HG02571 (cell line): ENCODE measurements at regions not wholly inside any gene's neighbourhood (a gene's known extent, or its start where the extent isn't known, plus 50 kb on each side); places are given as distances from the start of the nearest gene placed in this dataset.

Experiments used
- ATAC-seq: cut with Tn5 transposase; IDR thresholded peaks from one replicate; pipeline ENCODE4 v1.9.1; 2021; ENCODE audit warnings: mild to moderate bottlenecking, moderate library complexity; ENCODE audit not compliant: unreplicated experiment

DNA sequence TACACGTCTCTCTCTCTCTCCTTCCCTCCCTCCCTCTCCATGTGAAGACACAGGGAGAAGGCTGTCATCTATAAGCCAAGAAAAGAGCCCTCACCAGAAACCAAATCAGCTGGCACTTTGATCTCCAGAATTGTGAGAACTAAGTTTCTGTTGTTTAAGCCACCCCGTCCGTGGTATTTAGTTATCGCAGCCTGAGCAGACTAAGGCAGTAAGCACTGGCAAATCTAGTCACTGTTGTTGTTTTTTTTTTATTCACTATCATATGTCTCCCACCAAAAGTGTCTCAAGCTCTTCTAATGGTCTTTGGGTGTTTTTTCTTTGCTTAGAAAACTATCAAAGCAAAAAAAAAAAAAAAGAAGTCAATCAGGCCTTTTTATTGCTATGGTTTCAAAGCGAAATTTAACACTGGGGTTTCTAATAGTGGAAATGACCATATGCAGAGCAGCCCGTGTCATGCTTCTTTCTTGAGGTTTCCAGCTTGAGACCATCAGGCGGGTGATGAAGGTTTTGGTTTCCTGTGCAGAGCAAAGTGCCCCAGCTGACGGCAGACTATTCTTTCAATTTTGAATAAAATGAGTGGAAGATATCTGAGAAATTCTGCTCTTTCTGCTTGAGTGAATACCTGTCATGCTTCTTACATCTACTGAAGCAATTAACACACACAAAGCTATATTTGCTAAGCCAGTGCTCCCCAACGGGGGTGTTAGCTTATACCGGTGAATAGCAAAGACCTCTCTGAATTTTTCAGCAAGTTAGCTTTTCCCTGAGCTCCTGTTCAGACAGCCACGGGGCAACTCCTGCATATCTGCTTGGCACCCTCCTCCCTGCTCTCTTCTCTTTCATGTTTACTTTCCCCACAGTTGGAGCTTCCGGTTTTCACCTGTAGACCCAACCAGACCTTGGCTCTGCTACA is 394.1 kb upstream of the ATP5MC3 start:
- peak; percentile 90 for ATAC-seq

DNA sequence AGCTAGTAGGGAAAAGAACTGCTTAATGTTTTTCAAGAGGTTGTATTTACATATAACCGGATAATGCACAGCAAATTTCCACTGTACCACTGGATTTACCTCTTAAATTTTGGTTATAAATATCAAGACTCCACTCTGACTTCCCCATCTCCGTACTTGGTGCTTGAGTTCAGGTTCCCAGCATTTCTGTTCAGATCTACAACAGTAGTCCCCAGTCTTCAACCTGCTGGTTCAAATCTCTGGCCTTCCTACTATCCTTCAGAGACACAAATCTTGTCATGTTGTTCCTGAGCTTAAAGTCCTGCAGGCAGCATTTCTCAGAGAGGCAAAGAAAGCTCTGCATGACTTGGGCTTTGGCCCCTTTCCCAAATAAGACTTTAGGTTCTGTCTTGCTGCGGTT is 392.6 kb upstream of the ATP5MC3 start:
- ATAC-seq, result no peak

DNA sequence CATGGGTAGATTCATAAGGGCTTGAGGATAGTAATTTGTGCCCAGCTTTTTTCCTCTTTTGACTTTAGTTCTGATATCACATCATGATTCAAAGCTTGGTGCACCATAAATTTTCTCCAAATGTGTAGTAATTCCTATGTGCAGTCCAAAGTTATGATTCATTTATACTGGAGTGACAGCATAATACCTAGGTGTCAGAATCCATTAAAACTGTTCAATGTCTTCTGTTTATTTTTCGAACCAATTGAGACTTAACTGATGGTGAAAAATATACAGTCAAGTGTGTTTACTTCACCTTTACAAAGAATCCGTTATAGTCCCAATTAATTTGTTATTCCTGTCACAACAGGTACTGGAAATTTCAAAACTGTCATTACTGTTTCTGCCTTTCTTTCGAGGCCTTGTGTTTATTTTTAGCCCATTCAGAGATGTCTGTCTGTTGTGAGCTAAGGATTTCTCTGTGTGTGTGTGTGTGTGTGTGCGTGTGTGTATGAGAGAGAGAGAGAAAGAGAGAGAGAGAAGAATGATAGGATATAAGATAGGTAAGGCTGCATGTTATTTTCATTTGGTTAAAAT is 389.7 kb upstream of the ATP5MC3 start:
- no peak for ATAC-seq

DNA sequence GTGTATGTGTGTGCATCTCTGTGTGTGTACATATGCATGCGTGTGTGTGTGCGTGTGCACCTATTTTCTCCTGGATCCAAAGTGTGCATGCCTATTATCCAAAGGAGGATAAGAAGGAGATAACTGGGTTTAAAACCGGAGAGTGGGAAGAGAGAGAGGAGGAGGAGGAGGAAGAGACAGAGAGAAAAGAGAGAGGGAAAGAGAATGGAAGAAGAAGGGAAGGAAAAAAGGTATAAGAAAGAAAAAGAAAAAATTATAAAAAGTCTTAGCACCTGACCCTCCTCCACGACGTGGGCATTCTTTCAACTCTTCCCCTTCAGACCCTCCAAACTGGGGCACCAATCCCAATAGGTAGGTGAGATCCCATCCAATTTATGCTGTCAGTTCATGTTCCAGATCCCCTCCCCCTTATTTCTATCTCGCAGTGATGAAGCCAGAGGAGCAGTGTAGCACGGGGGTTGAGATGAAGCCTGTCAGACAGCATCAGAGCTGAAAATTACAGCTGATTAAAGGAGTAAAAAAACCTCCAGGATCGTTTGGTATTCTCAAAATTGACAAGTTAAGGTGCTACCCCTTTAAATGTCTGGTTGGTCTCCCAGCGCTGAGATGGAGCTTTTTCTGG is 386.7 kb upstream of the ATP5MC3 start:
- no peak for ATAC-seq

DNA sequence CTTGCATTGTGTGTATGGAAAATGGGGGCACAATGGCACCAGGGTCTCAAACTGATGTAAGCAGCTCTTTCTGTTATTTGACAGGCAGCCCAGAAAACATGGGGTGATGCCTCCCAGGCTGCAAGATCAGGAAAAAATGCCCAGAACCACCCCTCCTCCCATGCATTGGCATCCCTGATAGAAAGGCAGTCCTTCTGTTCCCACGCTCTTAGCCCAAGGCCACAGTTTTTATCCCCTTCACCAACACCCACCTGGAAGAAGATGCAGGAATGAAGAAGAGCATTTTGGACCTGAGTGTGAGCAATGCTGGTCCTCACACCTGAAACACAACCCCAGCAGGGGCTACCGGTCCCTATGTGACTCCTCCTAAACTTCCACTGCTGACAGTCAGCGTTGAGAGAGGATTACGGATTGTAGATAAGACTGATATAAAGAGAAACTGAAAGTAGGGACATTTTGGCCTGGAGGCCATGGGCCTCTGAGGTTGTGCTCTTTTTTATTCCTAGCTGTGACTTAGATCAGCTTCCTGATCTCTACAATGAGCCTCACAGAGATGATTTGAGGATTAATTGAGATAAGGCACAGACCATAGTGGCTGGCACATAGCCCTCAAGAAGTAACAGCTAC is 386.0 kb upstream of the ATP5MC3 start:
- no peak for ATAC-seq

DNA sequence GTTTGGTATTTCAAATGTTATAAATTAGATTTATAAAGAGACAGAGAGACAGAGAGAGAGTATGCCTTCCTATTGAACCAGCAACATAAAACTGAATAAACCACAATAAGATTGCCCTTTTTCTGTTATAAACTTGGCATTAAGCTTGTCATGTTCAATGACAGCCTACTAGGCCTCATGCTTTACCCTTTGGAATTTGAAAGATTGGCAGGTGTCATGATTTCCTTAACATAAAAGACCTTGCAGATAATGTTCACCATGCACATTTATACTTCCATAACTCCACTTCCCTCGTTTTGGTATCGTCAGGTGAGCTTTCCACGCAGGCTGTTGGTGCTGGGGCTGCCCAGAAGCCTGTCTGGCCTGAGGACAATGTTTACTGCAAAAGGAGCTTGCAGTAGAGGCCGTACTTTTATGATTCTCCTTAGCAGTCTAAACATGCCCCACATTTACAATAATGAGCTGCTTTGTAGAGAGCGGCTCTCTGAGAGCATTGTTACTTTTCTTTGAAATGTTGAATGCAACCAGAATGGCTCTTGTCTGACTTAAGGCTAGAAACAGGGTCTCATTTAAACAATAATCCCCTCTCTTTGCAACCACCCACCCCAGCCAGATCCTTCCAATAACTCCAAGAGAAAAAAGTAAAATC is 379.1 kb upstream of the ATP5MC3 start:
- no peak for ATAC-seq

DNA sequence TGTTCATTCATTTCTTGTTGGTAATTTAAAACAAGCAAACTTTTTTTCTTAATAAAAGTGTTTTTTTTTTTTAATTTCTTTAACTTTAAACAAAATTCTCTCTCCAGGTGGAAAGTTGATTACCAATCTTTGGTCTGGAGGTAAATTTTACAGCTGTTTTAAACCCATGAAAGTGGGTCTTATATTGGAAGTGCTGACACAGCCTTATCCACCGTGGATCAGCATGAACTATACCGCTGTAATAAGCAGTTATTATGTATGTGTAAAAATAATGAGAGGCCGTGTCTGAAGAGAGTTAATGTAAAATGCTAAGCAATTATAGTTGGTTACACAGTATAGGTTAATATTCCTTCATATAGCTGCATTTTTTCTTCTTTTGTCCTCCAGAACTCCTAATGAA is 378.1 kb upstream of the ATP5MC3 start:
- ATAC-seq, result no peak

DNA sequence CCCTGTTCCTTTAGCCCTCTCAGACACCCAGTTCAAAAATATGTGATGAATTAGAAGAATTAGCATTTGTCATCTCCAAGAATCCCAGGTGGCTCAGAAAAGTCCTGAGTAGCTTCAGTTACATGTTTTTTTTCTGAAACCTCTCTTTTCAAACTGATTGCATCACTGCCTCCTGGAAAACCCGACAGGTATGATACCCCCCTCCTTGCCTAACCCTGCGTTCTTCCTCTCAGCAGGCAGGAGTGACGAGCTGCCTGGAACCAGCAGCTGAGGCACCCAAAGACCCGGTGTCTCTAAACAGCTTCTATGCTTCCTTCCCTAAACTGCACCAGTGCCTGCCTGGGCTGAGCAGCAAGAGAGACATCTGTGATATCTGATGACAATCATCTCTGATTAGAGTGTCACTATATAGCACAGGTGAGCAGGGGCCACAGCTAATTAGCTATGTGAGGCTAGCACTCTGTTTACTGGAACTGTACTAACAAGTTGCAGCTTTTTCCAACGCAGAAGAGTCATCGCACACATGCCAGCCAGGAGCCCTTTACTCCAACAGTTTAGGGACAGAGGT is 376.4 kb upstream of the ATP5MC3 start:
- no peak for ATAC-seq

DNA sequence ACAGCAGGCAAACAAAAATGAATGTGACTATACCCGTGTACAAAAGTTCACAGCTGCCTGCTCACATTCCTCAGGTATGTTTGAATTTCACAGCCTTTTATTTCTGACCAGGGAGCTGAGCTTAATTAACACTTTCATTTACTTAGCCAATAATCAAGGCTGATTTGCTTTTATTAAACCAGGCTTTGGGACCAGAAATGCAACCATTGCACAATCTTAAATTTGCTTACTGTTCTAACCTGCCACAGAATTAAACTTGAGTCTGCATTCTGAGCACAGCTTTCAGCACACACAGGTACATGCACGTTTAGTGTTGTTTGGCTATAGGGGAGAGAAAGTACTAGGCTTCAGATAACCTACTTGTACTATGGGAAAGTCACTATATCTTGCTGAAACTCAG is 372.4 kb upstream of the ATP5MC3 start:
- ATAC-seq, result no peak

DNA sequence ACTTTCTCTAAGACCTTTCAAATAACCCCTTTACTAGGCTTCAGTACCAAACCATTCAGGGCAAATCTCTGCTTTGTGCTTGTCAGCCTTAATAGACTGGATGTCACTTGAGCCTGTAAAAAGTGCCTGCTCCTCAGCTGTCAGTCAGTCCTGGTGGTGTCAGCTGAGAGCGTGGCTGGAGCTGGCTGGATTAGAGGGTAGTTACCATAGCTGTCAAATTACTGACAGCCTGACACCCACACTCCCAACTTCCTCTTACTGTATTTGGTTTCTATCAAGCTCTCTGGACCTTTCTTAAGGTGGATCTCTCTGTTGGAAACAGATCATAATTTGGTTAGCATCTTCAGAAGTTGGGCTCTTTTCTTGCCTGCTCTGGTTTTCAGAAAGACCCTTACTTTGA is 371.4 kb upstream of the ATP5MC3 start:
- no peak for ATAC-seq

DNA sequence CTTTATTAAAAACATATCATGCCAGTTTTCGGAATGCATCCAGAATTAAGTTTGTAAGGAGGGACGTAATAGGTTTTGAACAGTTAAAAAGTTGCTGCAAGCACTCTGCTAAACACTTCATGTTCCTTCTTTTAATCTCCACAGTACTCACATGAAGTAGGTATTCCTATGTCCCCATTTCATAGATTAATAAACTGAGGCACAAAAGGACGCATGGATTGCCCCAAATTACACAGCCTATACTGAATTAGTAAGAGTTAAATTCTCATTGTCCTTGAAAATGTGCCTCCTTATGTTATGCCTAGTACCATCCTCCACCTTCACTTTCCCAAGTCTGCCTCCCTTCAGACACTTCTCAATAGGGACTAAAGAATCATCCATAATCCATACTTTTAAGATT is 358.9 kb upstream of the ATP5MC3 start:
- ATAC-seq, result no peak

DNA sequence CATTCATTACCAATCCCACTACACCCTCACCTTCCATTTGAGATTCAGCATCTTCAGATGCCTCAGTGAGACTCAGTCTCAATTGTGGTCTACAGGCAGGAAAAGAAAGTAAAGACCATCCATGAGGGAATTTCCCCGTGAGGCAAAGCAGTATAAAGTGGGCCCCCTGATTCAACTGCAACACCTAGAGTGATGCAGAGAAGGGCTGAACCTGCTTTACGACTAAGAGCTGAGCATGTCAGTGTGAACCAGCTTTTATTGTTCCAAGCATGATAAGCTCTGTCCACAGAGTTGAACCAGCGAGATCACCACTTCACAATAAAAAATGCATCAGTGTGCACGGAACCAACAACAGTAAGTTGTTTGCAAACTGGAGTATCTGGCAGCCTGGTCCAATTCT is 357.6 kb upstream of the ATP5MC3 start:
- no peak for ATAC-seq

DNA sequence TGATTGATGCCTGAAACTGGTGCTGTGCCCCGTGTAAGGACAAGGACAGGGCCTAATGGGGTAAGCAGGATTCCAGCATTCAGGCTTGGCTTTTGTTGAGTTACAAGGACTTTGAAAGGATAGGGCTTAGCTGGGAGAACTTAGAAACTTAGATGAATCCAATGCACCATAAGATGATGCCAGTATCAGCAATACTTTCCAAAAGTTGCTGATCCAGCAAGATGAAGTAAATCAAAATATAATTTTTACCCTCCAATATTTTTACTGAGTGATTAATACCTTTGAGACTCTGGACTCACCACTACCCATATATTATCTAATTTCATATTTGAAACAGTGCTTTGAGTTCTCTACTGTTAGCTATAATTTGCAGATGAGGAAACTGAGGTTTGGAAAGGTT is 354.5 kb upstream of the ATP5MC3 start:
- ATAC-seq, result no peak

DNA sequence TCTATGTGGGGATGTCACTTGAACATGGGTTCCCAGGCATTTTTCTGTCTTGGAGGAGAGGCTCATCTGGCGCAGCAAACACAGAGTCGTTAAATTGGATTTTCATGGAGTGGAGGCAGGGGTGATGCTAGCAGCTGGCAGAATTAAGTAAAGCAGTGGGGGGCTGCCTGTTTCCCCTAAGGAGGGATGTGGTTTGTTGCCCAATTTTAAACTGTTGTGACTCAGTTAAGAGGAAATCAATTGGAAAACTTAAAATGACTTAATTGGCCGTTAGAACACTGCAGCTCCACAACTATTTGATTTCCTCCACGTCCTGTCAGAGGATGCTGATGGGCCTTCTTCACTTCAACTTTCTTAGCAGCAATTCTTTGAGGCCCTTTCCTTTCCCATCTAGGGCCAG is 354.1 kb upstream of the ATP5MC3 start:
- ATAC-seq, result no peak

DNA sequence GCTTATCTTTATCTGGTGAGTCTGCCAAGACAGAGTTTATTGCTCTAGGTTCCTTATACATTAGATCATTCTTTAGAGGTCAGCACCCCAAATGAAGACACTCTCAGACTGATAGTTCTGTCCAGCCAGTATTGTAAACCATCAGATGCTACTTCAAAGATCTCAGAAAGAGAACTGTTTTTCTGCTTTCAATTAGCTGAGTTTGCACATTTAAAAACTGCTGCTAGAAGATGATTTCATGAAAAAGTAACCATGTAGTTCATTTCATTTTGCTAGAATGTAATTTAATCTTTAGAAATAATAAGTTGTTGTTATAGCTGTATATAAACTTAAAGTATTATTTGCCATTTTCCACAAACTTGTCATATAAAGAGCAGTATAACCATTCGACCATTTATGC is 344.5 kb upstream of the ATP5MC3 start:
- no peak for ATAC-seq

DNA sequence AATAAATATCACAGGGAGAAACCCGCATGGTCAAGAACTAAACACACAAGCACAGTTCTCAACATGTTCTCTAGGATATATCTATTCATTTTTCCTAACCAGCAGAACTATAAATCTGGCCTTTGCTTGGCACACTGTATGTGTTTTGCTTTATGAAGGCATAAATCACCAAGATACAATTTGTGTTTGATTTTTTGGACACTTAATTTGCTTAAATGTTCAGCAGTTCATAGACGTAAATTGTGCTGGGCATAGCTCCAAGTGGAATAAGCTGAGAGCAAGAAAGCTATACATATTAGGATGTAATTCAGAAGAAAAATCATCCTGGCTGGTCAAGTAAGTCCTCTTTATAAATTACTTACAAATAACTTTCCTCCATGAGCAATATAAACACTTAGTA is 341.5 kb upstream of the ATP5MC3 start:
- no peak for ATAC-seq

DNA sequence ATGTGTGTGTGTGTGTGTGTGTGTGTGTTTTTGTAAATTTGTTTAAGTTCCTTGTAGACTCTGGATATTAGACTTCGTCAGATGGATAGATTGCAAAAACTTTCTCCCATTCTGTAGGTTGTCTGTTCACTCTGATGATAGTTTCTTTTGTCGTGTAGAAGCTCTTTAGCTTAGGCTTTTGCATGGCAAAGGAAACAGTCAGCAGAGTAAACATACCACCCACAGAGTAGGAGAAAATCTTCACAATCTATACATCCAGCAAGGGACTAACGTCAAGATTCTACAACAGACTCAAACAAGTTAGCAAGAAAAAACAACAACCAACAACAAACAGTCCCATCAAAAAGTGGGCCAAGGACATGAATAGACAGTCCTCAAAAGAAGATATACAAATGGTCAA is 336.7 kb upstream of the ATP5MC3 start:
- no peak for ATAC-seq

DNA sequence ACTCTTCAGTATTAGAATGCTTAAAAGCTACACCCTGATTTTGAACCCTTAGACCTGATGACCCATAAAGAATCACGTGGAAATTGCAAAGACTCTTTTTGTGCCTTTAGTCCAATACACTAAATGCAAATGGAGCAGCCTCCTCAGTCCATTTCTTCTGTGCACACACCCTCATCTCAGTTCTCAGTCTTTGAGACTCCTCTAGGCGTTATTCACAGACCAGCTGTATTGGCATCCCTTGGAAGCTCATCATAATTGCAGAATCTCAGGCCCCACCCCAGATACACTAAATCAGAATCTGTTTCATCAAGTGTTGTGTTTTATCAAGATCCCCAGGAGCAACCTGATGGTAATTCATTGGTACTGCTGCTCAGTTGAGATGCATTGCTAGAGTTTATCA is 335.0 kb upstream of the ATP5MC3 start:
- ATAC-seq, result no peak

DNA sequence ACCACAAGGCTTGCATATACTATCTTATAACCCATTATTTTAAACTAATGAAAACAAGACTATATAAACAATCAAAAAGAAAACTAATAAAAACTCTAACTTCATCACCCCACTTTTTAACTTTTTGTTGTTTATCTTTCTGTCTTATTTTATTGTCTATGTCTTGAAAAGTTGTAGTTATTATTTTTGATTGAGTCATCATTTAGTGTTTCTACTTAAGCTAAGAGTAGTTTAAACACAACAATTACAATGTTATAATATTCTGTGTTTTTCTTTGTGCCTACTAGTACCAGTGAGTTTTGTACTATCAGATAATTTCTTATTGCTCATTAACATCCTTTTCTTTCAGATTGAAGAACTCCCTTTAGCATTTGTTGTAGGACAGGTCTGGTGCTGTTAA is 318.7 kb upstream of the ATP5MC3 start:
- ATAC-seq, result no peak

DNA sequence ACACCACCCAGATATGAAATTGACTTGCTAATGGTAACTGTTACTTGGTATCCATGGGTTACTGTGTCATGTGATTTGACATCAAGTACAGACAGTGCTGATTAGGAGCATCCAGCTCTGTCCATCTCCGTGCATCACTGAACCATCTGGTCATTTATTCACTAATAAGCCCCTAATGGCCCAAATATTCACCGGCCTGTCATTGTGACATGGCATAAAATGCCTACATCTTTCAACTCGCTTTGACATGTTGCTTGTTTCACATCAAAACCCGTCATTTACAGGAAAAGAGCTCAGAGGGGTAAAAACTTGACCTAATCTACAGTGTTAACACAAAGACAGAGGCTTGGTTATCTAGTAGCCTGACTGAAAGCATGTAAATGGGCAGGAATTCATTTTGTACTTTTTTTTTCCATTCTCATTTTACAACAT is 308.9 kb upstream of the ATP5MC3 start:
- no peak for ATAC-seq
